ENCODE measurements at regions not wholly inside any gene's neighbourhood (a gene's known extent, or its start where the extent isn't known, plus 50 kb on each side); places are given as distances from the start of the nearest gene placed in this dataset.
"Not testable (repeated sequence)": the region's sequence is repeated elsewhere in the genome, so short reads cannot be mapped to it uniquely, and the experiment has no call there.

GRCh38 chr18:67007085-67007484 lies 403.2 kb upstream of the CDH19 start:
- DNase-seq (ENCODE audit: low read depth), result no peak

DNA sequence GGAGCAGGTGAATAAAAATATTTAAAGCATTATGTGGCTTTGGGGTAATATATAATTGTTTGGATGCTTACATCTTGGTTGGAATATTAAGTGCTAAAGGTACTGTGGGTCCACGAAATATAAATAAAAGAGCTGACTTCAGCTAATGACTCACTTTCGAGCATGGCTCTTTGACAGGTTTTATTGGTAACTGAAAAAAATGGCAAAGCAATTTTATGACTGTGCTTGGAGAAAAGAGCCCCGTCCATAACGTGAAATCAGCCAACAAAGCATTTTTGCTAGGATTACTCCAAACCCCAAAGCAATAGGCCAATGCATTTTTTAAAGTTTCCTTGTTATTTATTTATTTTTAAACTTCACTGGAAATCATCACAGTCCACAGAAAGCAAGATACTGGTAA lies 397.2 kb upstream of the CDH19 start:
- no peak for DNase-seq (ENCODE audit: low read depth)

DNA sequence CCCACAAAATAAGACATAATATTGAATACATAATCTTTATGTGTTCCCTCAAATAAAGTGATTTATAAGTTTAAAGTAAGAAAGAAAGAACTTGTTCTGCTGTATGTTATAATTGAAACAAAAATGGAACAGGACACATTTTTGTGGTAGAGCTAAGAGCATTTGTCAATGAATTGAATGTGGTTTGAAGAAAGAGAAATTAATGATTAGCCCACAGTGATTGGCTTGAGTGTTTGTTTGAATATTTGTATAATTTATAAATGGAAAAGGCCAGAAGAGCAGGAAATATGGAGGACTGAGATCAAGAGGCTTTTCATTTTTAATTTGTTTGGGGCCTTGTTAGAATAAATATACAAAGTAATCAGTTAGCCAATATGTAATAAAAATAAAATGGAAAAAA lies 395.1 kb upstream of the CDH19 start:
- DNase-seq (ENCODE audit: low read depth), result no peak

- DNase-seq (ENCODE audit: low read depth), result no peak
Measured at GRCh38 chr18:66995270-66995669, 391.4 kb upstream of the CDH19 start.

DNA sequence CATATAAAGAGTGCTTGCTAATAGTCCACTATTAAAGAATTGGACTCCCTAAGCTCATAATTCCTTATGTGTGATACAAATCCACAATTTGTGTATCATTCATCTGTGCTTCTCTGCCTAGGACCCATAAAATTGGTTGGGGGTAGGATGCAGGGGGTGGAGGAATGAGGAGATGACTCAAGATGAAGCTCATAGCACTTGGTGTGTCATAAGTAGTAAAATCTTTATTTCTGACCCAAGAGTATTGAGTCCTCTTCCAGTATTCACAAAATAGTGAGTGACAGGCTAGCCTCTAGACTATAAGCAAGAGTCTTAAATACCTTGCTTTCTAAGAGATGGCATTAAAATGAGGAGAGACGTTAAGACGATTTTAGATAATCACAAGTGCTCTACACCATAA lies 390.9 kb upstream of the CDH19 start:
- DNase-seq (ENCODE audit: low read depth), result no peak

GRCh38 chr18:66993492-66993891 lies 389.6 kb upstream of the CDH19 start:
- DNase-seq (ENCODE audit: low read depth), result no peak

DNA sequence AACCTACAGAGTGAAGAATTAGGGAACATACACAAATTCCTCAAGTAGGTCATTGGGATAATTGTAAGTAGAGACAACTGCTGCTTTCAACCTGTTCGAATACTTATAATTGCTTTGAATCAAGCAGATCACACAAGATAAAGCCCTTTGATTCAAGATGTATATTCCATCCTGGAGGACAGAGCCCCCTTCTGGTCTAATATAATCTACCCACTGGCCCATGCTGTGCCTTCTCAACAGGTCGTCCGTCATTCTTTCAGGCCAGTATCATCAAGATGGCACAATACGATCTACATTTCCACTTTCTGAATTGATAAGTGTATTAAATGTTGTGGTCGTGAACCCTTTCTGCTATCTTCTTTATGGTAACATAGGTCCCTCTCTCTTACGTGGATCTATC lies 387.0 kb upstream of the CDH19 start:
- no peak for DNase-seq (ENCODE audit: low read depth)

DNA sequence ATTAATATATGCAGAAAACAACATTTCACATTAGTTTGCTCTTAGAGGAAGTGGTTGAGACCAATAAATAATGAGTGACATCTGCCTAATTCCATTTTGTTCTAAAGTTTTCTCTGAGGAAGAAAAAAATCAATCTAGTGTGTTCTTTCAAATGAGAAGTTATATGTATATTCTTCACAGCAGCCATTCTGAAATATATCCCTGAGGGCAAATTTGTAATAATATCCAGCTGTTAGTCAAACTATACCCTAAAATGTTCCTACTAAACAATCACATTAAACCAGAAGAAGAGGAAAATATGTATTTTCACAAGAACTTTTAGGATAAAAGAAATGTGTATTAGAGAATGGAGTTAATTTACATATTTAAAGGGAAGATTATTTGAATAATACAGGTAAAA lies 375.1 kb upstream of the CDH19 start:
- DNase-seq (ENCODE audit: low read depth), result no peak

GRCh38 chr18:66972681-66973080 lies 368.8 kb upstream of the CDH19 start:
- DNase-seq (ENCODE audit: low read depth), result no peak

GRCh38 chr18:66971960-66972359 lies 368.1 kb upstream of the CDH19 start:
- DNase-seq (ENCODE audit: low read depth), result no peak

DNA sequence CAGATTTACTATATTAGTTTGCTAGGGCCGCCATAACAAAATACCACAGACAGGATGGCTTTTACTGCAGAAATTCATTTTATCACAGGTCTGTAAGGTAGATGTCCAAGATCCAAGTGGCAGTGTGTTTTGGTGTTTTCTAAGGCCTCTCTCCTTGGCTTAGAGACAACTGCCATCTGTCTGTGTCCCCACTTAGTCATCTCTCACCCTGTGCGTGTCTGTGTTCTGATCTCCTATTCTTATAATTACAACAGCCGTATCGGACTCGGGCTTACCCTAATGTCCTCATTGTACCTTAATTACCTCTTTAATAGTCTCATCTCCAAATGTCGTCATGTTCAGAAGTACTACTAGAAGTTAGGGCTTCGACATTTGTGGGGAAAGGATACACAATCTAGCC lies 362.3 kb upstream of the CDH19 start:
- no peak for DNase-seq (ENCODE audit: low read depth)

DNA sequence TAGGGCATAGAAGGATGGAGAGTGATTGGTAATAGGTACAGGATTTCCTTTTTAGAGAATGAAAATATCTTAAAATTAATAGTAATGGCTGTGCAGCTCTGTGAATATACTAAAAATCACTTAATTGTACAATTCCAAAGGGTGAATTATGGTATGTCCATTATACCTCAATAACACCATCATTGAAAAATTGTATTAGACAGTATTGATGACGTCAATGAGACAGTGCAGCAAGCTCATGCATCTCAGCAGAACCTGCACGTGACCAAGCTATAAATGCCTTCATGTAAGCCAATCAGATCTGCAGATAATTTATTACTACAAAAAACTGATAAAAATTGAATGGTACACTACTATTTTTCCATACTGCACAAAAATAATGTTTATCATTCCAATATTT lies 354.4 kb upstream of the CDH19 start:
- DNase-seq (ENCODE audit: low read depth), result no peak

DNA sequence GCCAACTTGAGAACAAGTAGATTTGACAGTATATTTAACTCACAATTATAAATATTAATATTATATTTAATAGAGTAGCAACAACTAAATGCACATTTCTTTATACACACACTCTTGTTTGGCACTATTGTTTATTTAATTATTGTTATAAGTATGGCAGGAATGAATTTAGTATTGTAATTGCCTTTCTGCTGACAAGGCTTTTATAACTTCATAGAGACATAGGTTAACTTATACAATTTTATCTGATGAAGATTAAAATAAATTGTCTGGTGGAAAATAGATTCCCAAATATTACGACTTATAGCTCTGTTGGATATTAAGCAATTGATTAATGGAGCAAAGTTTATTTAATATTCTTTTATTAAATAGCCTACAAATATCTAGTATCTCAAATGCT lies 347.9 kb upstream of the CDH19 start:
- DNase-seq (ENCODE audit: low read depth), result no peak

- no peak for DNase-seq (ENCODE audit: low read depth)
Measured at GRCh38 chr18:66949419-66949818, 345.5 kb upstream of the CDH19 start.

GRCh38 chr18:66937546-66937945 lies 333.7 kb upstream of the CDH19 start:
- DNase-seq (ENCODE audit: low read depth), result no peak

- no peak for DNase-seq (ENCODE audit: low read depth)
Measured at GRCh38 chr18:66931010-66931409, 327.1 kb upstream of the CDH19 start.

DNA sequence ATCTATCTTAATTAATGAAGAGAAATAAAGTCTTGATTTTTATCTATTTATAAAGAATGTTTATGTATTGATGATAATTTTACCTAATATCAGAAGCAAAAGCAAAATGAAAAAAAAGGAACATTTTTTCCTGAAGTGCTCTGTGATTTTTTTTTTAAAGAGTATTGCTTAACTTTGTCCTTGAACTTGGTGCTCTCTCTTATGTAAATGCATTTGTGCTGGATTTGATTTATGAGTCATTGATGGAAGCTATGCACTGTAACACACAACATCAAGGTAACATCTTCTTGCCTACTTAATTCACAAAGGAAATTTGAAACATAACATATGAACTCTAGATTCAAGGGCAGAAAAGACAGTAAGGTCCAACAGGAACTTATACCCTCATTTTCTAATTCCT lies 312.9 kb upstream of the CDH19 start:
- DNase-seq (ENCODE audit: low read depth), result no peak

- no peak for DNase-seq (ENCODE audit: low read depth)
Measured at GRCh38 chr18:66900837-66901236, 296.9 kb upstream of the CDH19 start.

DNA sequence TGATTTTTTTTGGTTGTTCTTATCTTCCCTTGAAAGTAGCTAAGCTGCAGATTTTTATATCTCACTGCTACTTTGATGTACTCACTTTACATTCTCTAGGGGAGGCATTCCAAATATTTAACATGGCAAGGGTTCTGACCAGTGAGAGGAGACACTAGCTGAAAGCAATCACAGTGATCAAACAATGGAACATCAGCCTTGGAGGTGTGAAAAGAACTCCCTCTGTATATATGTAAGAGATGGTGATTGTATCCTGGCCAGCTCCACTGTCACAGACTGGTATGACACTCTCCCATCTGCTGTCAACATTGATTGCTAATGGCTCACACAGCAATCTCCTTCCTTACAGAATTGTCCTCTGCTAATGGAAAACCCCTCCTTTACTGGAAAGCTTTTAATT lies 291.7 kb upstream of the CDH19 start:
- DNase-seq (ENCODE audit: low read depth), result no peak

GRCh38 chr18:66894851-66895250 lies 291.0 kb upstream of the CDH19 start:
- DNase-seq (ENCODE audit: low read depth), result no peak

DNA sequence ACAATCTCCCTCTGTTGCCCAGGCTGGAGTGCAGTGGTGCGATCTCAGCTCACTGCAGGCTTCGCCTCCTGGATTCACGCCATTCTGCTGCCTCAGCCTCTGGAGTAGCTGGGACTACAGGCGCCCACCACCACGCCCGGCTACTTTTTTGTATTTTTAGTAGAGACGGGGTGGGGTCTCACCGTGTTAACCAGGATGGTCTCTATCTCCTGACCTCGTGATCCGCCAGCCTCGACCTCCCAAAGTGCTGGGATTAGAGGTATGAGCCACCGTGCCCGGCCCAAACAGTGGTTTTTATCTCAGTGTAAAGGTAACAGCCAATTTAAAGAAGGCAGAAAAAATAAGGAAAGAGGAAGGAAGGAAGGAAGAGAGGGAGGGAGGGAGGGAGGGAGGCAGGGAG lies 288.5 kb upstream of the CDH19 start:
- not testable (repeated sequence) for DNase-seq (ENCODE audit: low read depth)

- DNase-seq (ENCODE audit: low read depth), result no peak
Measured at GRCh38 chr18:66874812-66875474, 271.1 kb upstream of the CDH19 start.

GRCh38 chr18:66874375-66874774 lies 270.5 kb upstream of the CDH19 start:
- DNase-seq (ENCODE audit: low read depth), result no peak

DNA sequence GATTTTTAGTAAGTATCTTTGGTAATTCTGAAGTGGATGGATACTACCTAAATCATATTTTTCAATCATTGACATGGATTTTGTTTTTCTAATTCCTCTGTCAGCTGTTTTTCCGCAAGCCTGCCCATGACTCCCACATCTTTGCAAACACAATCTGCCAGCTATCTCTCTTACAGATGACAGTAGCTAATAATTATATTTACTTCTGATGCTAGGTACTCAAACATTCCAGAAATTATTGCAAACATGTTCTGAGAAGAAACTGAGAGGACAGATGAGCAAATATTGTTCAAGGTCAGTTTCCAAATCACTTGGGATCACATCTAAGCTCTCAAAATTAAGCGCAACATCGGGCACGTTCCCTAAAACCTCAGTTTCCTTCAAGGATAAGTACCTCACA lies 270.0 kb upstream of the CDH19 start:
- no peak for DNase-seq (ENCODE audit: low read depth)

- DNase-seq (ENCODE audit: low read depth), result no peak
Measured at GRCh38 chr18:66872277-66872676, 268.4 kb upstream of the CDH19 start.
